ENCODE measurements at regions not wholly inside any gene's neighbourhood (a gene's known extent, or its start where the extent isn't known, plus 50 kb on each side); places are given as distances from the start of the nearest gene placed in this dataset.

- H3K4me3 ChIP-seq (ENCODE audit: low read length), result no peak overlapping the region
- no peaks in the 10 kb centered on the region for H3K9me2 ChIP-seq (ENCODE audit: insufficient read depth, low read length)
- no peak overlapping the region for H3K4me2 ChIP-seq (ENCODE audit: low read length)
- no peaks in the 10 kb centered on the region for H3F3A ChIP-seq (ENCODE audit: insufficient read depth, low read length, poor library complexity, severe bottlenecking)
- H3K9me3 ChIP-seq (ENCODE audit: low read length), result peaks cover 7% of the 10 kb centered on the region
- no peak overlapping the region for H3K27ac ChIP-seq (ENCODE audit: low read length)
- H3K36me3 ChIP-seq (ENCODE audit: insufficient read depth, low read length), result no peaks in the 10 kb centered on the region
- no peak for TF ChIP-seq MXI1 (conservative IDR thresholded peaks at IDR 0.05; ENCODE audit: poor library complexity, severe bottlenecking)
- no peak for TF ChIP-seq CTCF (IDR thresholded peaks at IDR 0.05; ENCODE audit: poor library complexity, severe bottlenecking)
- TF ChIP-seq EZH2 (IDR thresholded peaks at IDR 0.05; ENCODE audit: borderline replicate concordance, insufficient read depth, low read length, poor library complexity, severe bottlenecking), result no peak
- TF ChIP-seq EP300 (conservative IDR thresholded peaks at IDR 0.05; ENCODE audit: poor library complexity, severe bottlenecking), result no peak
- no peak for TF ChIP-seq REST (IDR thresholded peaks at IDR 0.05; ENCODE audit: borderline replicate concordance)
- no peak for TF ChIP-seq SMC3 (conservative IDR thresholded peaks at IDR 0.05; ENCODE audit: poor library complexity)
- TF ChIP-seq TAF1 (IDR thresholded peaks at IDR 0.05; ENCODE audit: low read depth), result no peak
- TF ChIP-seq POLR2AphosphoS5 (IDR thresholded peaks at IDR 0.05), result no peak
- TF ChIP-seq RAD21 (conservative IDR thresholded peaks at IDR 0.05), result no peak
- no peaks in the 10 kb centered on the region for H4K20me1 ChIP-seq (ENCODE audit: insufficient read depth)
- H3K27me3 ChIP-seq (ENCODE audit: insufficient read depth, low read depth, low read length), result no peaks in the 10 kb centered on the region
- no peaks in the 10 kb centered on the region for H3K79me2 ChIP-seq (replicated peaks; ENCODE audit: insufficient read depth, low read length)
- H3K9ac ChIP-seq (ENCODE audit: low read length), result no peak overlapping the region
- no peak overlapping the region for H2AFZ ChIP-seq (ENCODE audit: low read depth, low read length)
Measured at GRCh38 chr9:134533850-134534588, 107.6 kb upstream of the COL5A1 start.

DNA sequence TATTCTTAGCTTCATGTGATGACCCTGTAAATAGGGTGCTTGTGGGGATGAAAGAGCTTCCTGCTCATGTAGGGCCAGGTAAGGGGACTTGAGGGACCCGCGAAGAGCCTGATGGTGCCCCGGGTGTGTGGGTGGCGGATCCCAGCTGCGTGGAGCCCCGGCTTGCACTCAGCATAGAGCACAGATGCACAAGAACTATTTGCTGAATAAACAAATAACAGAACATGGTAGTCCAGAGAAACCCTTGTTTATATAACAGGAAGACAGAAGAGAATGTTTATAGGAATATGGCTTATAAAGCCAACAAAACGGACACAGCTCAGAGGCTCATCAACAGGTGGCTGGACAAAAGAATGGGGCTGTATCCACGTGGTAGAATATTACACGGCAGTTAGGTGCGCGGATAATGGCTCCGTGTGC is 106.9 kb upstream of the COL5A1 start:
- no peak overlapping the region for H3K4me2 ChIP-seq (ENCODE audit: low read length)
- no peak overlapping the region for H3K9ac ChIP-seq (ENCODE audit: low read length)
- H2AFZ ChIP-seq (ENCODE audit: low read depth, low read length), result no peak overlapping the region

More for the DNA sequence above, 106.9 kb upstream of the COL5A1 start:
- Histone ChIP-seq H4K20me1 (ENCODE audit: insufficient read depth) (no peaks in the 10 kb centered on the region), H3K79me2 (replicated peaks; ENCODE audit: insufficient read depth, low read length) (no peaks in the 10 kb centered on the region), H3K9me3 (ENCODE audit: low read length) (peaks cover 7% of the 10 kb centered on the region), H3F3A (ENCODE audit: insufficient read depth, low read length, poor library complexity, severe bottlenecking) (no peaks in the 10 kb centered on the region), H3K36me3 (ENCODE audit: insufficient read depth, low read length) (no peaks in the 10 kb centered on the region), H3K9me2 (ENCODE audit: insufficient read depth, low read length) (no peaks in the 10 kb centered on the region), H3K27me3 (ENCODE audit: insufficient read depth, low read depth, low read length) (no peaks in the 10 kb centered on the region), H3K4me3 (ENCODE audit: low read length) (no peak overlapping the region), H3K27ac (ENCODE audit: low read length) (no peak overlapping the region)
- TF ChIP-seq TAF1 (IDR thresholded peaks at IDR 0.05; ENCODE audit: low read depth), result no peak
- no peak for TF ChIP-seq REST (IDR thresholded peaks at IDR 0.05; ENCODE audit: borderline replicate concordance)
- TF ChIP-seq EZH2 (IDR thresholded peaks at IDR 0.05; ENCODE audit: borderline replicate concordance, insufficient read depth, low read length, poor library complexity, severe bottlenecking), result no peak
- TF ChIP-seq POLR2AphosphoS5 (IDR thresholded peaks at IDR 0.05), result no peak
- no peak for TF ChIP-seq EP300 (conservative IDR thresholded peaks at IDR 0.05; ENCODE audit: poor library complexity, severe bottlenecking)
- no peak for TF ChIP-seq MXI1 (conservative IDR thresholded peaks at IDR 0.05; ENCODE audit: poor library complexity, severe bottlenecking)
- no peak for TF ChIP-seq RAD21 (conservative IDR thresholded peaks at IDR 0.05)
